GM23248 (cell line): ENCODE measurements at regions not wholly inside any gene's neighbourhood (a gene's known extent, or its start where the extent isn't known, plus 50 kb on each side); places are given as distances from the start of the nearest gene placed in this dataset.

Source experiments
- DNase-seq: peaks from one replicate; pipeline ENCODE4 v3.0.0-alpha.2; 2015
- H2AFZ ChIP-seq: fragments of 200-600 bp; sonication (generic); 2 replicates; pipeline ENCODE4 v1.6.1; 2016; ENCODE audit warnings: antibody characterized with exemption
- H3F3A ChIP-seq: fragments of 200-600 bp; sonication (generic); 2 replicates; pipeline ENCODE4 v1.6.1; 2016; ENCODE audit warnings: mild to moderate bottlenecking, antibody characterized with exemption, mixed run types; ENCODE audit not compliant: insufficient read depth
- H3K27ac ChIP-seq: fragments of 200-600 bp; sonication (generic); 2 replicates; pipeline ENCODE4 v1.5.1; 2016; ENCODE audit warnings: mild to moderate bottlenecking
- H3K27me3 ChIP-seq: fragments of 200-600 bp; sonication (generic); replicated peaks from 2 replicates; pipeline ENCODE4 v1.6.1; 2016; ENCODE audit warnings: mild to moderate bottlenecking; ENCODE audit not compliant: insufficient read depth
- H3K36me3 ChIP-seq: fragments of 200-600 bp; sonication (generic); 2 replicates; pipeline ENCODE4 v1.6.1; 2016; ENCODE audit warnings: low read depth, mild to moderate bottlenecking
- H3K4me1 ChIP-seq: fragments of 200-600 bp; sonication (generic); 2 replicates; pipeline ENCODE4 v1.6.1; 2016; ENCODE audit warnings: mild to moderate bottlenecking; ENCODE audit not compliant: insufficient read depth
- H3K4me2 ChIP-seq: fragments of 200-600 bp; sonication (generic); one replicate; pipeline ENCODE4 v1.6.1; 2016; ENCODE audit warnings: mild to moderate bottlenecking; ENCODE audit not compliant: unreplicated experiment
- H3K4me3 ChIP-seq: fragments of 200-600 bp; sonication (generic); 2 replicates; pipeline ENCODE4 v1.5.1; 2016; ENCODE audit warnings: mild to moderate bottlenecking
- H3K79me2 ChIP-seq: fragments of 200-600 bp; sonication (generic); 2 replicates; pipeline ENCODE4 v1.6.1; 2016; ENCODE audit warnings: mild to moderate bottlenecking; ENCODE audit not compliant: insufficient read depth
- H3K9ac ChIP-seq: fragments of 200-600 bp; sonication (generic); 2 replicates; pipeline ENCODE4 v1.6.1; 2016; ENCODE audit warnings: mild to moderate bottlenecking
- H3K9me2 ChIP-seq: fragments of 200-600 bp; sonication (generic); 2 replicates; pipeline ENCODE4 v1.6.1; 2016; ENCODE audit warnings: mixed run types, mild to moderate bottlenecking, moderate library complexity; ENCODE audit not compliant: insufficient read depth
- H3K9me3 ChIP-seq: fragments of 200-600 bp; sonication (generic); one replicate; pipeline ENCODE4 v1.6.1; 2017; ENCODE audit warnings: low read depth
- H4K20me1 ChIP-seq: fragments of 200-600 bp; sonication (generic); 2 replicates; pipeline ENCODE4 v1.6.0; 2016; ENCODE audit not compliant: insufficient read depth
- EZH2 ChIP-seq: fragments of 200-600 bp; sonication (generic); IDR thresholded peaks from 2 replicates; pipeline ENCODE4 v1.6.1; 2018; ENCODE audit warnings: antibody characterized with exemption, mild to moderate bottlenecking; ENCODE audit not compliant: insufficient read depth, poor library complexity, severe bottlenecking
- EZH2phosphoT487 ChIP-seq: fragments of 200-600 bp; sonication (generic); IDR thresholded peaks from 2 replicates; pipeline ENCODE4 v1.6.1; 2018; ENCODE audit warnings: antibody characterized with exemption, moderate library complexity, mild to moderate bottlenecking, low read depth; ENCODE audit not compliant: insufficient read depth
- WGBS, 2 experiments: methylation state at CpG; one replicate each; pipeline ENCODE4 v1.1.6; 2015 to 2017; ENCODE audit warnings: low lambda C conversion rate in 2 of 2, low coverage in 1 of 2; ENCODE audit errors: missing lambda C conversion rate in 2 of 2; 5-methylcytosine and 5-hydroxymethylcytosine counted together
- in situ Hi-C: fragments of 300-500 bp; cut with MboI; formaldehyde crosslinking; loops from 2 replicates; pipeline ENCODE4 v1.15.0; 2020

DNA sequence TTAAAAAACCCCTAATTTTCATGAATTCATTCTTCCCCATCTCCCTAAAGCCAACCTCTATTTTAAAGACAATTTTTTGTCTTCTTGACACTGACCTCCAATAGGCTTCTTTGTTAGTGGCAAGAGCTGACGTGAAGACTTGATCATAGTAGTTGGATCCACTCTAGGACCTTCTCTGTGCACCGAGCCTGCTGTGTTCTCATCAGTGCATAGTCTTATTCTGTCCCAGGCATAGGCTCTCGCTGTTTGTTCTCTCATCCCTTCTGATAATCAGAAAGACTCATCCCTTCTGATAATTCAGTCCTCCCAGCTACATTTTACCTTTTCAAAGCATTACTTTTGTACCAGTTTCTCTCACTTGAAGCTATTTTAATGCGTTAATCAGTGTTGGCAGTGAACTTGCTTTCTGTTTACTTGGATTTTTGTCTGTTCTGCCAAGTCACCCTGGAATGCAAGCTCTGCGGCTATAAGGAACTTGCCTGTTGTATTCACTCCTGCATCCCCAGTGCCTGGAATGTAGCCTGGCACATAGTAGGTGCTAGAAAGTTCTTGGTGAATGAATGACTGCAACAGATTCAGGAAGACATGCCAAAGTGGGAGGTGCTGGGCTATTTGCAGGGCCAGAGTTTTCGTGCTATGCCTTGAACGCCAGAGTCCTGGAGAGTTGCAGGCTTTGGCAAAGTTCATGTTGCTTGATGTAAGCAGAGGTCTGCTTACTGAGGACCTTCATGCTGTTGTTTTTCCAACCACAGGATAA is 147.6 kb upstream of the MPHOSPH6 start:
- Histone ChIP-seq H3K9me2 (no peaks in the 10 kb centered on the region), H3K4me1 (no peaks in the 10 kb centered on the region), H3K9ac (no peak overlapping the region), H3F3A (no peaks in the 10 kb centered on the region), H3K79me2 (no peaks in the 10 kb centered on the region), H3K4me2 (no peak overlapping the region), H3K9me3 (no peaks in the 10 kb centered on the region), H3K27me3 (0 out of 2 replicates have a peak, but pooled peaks cover 4% of the 10 kb centered on the region), H2AFZ (no peak overlapping the region), H4K20me1 (no peaks in the 10 kb centered on the region), H3K4me3 (no peak overlapping the region), H3K36me3 (no peaks in the 10 kb centered on the region), H3K27ac (no peak overlapping the region)
- no peak for TF ChIP-seq EZH2phosphoT487
- WGBS, 2 experiments = 38 to 40% methylated on average over 7 of the region's 7 CpGs
- in situ Hi-C loops = no loop called here
- DNase-seq = no peak

DNA sequence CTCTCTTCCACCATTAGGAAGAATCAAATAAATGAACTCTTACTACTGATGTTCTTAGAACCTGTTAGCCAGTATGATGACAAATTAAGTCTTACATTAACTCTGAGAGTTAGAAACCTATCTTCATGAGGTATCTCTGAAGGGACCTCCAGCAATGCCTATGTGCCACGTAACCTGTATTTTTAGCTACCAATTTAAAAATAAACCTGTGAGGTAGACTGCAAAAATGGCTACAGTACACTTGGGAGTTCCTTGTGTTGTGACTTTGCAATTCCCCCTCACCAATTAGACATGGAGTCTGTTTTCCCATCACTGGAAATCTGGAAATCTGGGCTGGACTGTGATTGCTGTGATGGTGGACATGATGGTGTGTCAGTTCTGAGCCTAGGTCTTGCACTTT is 143.7 kb upstream of the MPHOSPH6 start:
- WGBS, 2 experiments = 11 to 17% methylated on average over 1 of the region's 1 CpG
- Histone ChIP-seq H4K20me1 (no peaks in the 10 kb centered on the region), H3K36me3 (no peaks in the 10 kb centered on the region), H3K27me3 (0 out of 2 replicates have a peak, but pooled peaks cover 8% of the 10 kb centered on the region), H3K4me3 (no peak overlapping the region), H2AFZ (no peak overlapping the region), H3K27ac (no peak overlapping the region), H3K9me3 (no peaks in the 10 kb centered on the region), H3K9ac (no peak overlapping the region), H3K4me2 (no peak overlapping the region), H3K9me2 (no peaks in the 10 kb centered on the region), H3K79me2 (no peaks in the 10 kb centered on the region), H3F3A (no peaks in the 10 kb centered on the region), H3K4me1 (no peaks in the 10 kb centered on the region)
- DNase-seq = no peak
- in situ Hi-C loops = no loop called here
- TF ChIP-seq EZH2phosphoT487 = no peak
- TF ChIP-seq EZH2 = no peak

DNA sequence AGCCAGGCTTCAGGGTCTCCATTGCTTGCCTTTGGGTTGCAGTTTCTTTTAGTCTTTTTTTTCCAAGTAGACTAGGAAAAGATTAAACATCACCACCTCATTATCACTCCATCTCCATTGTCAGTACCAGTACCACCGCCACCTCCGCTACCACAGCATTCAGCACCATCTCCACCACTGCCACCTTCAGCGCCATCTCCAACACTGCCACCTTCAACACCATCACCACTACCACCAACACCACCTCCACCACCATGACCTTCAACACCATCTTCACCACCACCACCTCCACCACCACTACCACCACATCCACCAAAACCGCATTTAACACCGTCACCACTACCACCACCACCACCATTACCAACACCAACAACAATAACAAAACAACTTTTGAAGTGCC is 141.5 kb upstream of the MPHOSPH6 start:
- in situ Hi-C loops = no loop called here
- no peak for DNase-seq
- H3K9ac ChIP-seq = no peak overlapping the region
- no peaks in the 10 kb centered on the region for H3K36me3 ChIP-seq
- H3K79me2 ChIP-seq = no peaks in the 10 kb centered on the region
- WGBS, 2 experiments = 46 to 47% methylated on average over 5 of the region's 5 CpGs
- H3K27ac ChIP-seq = no peak overlapping the region
- no peaks in the 10 kb centered on the region for H3F3A ChIP-seq
- H3K9me3 ChIP-seq = no peaks in the 10 kb centered on the region
- TF ChIP-seq EZH2 (no peak), EZH2phosphoT487 (no peak)
- no peak overlapping the region for H3K4me3 ChIP-seq
- no peak overlapping the region for H3K4me2 ChIP-seq
- H3K4me1 ChIP-seq = no peaks in the 10 kb centered on the region
- peaks cover 8% of the 10 kb centered on the region; the same call in 1 of the 2 replicates for H3K27me3 ChIP-seq
- no peaks in the 10 kb centered on the region for H4K20me1 ChIP-seq
- no peaks in the 10 kb centered on the region for H3K9me2 ChIP-seq
- H2AFZ ChIP-seq = no peak overlapping the region

DNA sequence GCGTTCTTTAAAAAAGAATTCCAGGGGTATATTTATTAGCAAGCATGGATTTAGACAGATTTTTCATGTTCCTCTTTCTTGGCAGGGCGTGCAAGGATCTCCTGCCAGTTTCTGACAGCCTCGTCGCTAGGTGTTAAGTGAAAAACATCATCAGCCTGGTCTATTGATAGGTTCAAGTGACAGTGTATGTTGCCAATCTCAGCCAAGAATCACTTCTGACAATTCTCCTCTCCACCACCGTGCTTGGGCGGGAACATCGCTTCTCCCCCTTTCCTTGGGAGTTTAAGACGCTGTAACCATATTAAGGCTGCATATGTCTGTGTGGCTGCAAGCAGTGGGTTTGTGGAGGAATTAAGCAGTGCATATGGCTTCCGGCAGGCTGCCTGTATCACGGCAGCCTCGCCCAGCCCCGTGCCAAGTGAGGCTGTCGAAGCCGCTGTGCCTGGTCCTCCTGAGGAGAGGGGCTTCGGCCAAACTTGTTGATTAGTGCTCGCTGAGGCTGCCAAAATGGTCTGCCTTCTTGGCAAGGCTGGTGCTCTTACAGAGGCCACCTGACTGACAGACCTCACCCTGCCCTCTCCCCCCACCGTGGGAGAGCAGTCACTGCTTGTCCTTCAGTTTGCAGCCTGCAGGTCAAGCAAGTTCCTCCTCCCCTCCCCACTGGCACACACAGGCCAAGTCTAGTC is 132.2 kb upstream of the MPHOSPH6 start:
- TF ChIP-seq EZH2 (no peak), EZH2phosphoT487 (no peak)
- H4K20me1 ChIP-seq = no peaks in the 10 kb centered on the region
- no peak for DNase-seq
- H3K36me3 ChIP-seq = no peaks in the 10 kb centered on the region
- no peaks in the 10 kb centered on the region; the same call in 1 of the 2 replicates for H3K27me3 ChIP-seq
- 40 to 50% methylated on average over 17 of the region's 17 CpGs for WGBS, 2 experiments
- H3K9ac ChIP-seq = no peak overlapping the region
- H3K4me2 ChIP-seq = no peak overlapping the region
- no peak overlapping the region for H3K27ac ChIP-seq
- no peak overlapping the region for H3K4me3 ChIP-seq
- no peaks in the 10 kb centered on the region for H3F3A ChIP-seq
- no peaks in the 10 kb centered on the region for H3K79me2 ChIP-seq
- H3K9me2 ChIP-seq = no peaks in the 10 kb centered on the region
- in situ Hi-C loops = no loop called here
- H3K9me3 ChIP-seq = no peaks in the 10 kb centered on the region
- H3K4me1 ChIP-seq = no peaks in the 10 kb centered on the region
- no peak overlapping the region for H2AFZ ChIP-seq
